Endothelial cell of umbilical vein (primary cell): ENCODE measurements at regions not wholly inside any gene's neighbourhood (a gene's known extent, or its start where the extent isn't known, plus 50 kb on each side); places are given as distances from the start of the nearest gene placed in this dataset.

Experiments
- BruUV-seq: library from RNA; stranded (reverse); fragments of 400-500 nt; replicated peaks from 2 replicates; lab custom pipeline; 2021; lab: Mats Ljungman, UMichigan
- CTCF ChIA-PET: fragments of 300-600, 350-600 bp; sonication (Branson Sonifier 250); formaldehyde crosslinking; loops from one replicate; lab custom pipeline; 2021; ENCODE audit warnings: antibody characterized with exemption, inconsistent platforms; lab: Charles Lee
- POLR2A ChIA-PET: fragments of 300-600, 350-600 bp; sonication (Branson Sonifier 250); formaldehyde crosslinking; loops from one replicate; lab custom pipeline; 2021; ENCODE audit warnings: antibody characterized with exemption, inconsistent platforms; lab: Charles Lee
- DNase-seq: peaks from one replicate; pipeline ENCODE4 v3.0.0-alpha.2; 2011; ENCODE audit warnings: low read depth, low spot score
- FAIRE-seq: peaks from 2 replicates; lab custom pipeline; 2011; peaks lifted over from hg19 to GRCh38; lab: Jason Lieb, UNC
- H2AFZ ChIP-seq: 2 replicates; pipeline ENCODE4 v1.6.0; 2012; ENCODE audit warnings: low read depth, low read length, control low read depth, inconsistent platforms
- H3K27ac ChIP-seq: 2 replicates; pipeline ENCODE4 v1.5.1; 2011; ENCODE audit warnings: low read depth, mild to moderate bottlenecking, control low read depth, low read length, moderate library complexity; ENCODE audit not compliant: insufficient read depth
- H3K27me3 ChIP-seq, 2 experiments: 2 replicates each; pipeline versions ENCODE4 v1.6.0 to v1.6.1; 2011; ENCODE audit warnings: low read length in 2 of 2, mixed read lengths in 1 of 2; ENCODE audit not compliant: control insufficient read depth in 2 of 2, insufficient read depth in 2 of 2
- H3K36me3 ChIP-seq, 2 experiments: 2 replicates in 1 of 2; 3 replicates in 1 of 2; pipeline ENCODE4 v1.5.1; 2011; ENCODE audit warnings: low read length in 2 of 2, mild to moderate bottlenecking in 1 of 2, moderate library complexity in 1 of 2; ENCODE audit not compliant: control insufficient read depth in 2 of 2, insufficient read depth in 2 of 2; ENCODE audit errors: extremely low read depth in 1 of 2
- H3K4me1 ChIP-seq: 3 replicates; pipeline ENCODE4 v1.5.1; 2011; ENCODE audit warnings: mild to moderate bottlenecking, low read length; ENCODE audit not compliant: control insufficient read depth, insufficient read depth; ENCODE audit errors: extremely low read depth
- H3K4me2 ChIP-seq: 2 replicates; pipeline ENCODE4 v1.6.1; 2011; ENCODE audit warnings: low read length, control low read depth, mixed read lengths; ENCODE audit not compliant: insufficient read depth
- H3K4me3 ChIP-seq, 3 experiments: fragments of 200-600 bp in 1 of 3; sonication (generic), shearing (Covaris generic) in 1 of 3; replicated peaks in 1 of 3; 2 replicates each; pipeline ENCODE4 v1.5.1; 2011 to 2016; ENCODE audit warnings: control low read depth in 3 of 3, low read length in 3 of 3, mild to moderate bottlenecking in 2 of 3, inconsistent platforms in 1 of 3, low read depth in 1 of 3, moderate library complexity in 1 of 3; ENCODE audit not compliant: insufficient read depth in 1 of 3
- H3K79me2 ChIP-seq: 2 replicates; pipeline ENCODE4 v1.6.0; 2012; ENCODE audit warnings: low read length, inconsistent platforms; ENCODE audit not compliant: control insufficient read depth, insufficient read depth
- H3K9ac ChIP-seq: replicated peaks from 2 replicates; pipeline ENCODE3; 2011; ENCODE audit warnings: low read length, control low read depth; ENCODE audit not compliant: insufficient read depth; ENCODE audit errors: extremely low read depth
- H3K9me1 ChIP-seq: replicated peaks from 3 replicates; pipeline ENCODE4 v1.6.0; 2011; ENCODE audit warnings: mild to moderate bottlenecking, low read length; ENCODE audit not compliant: control insufficient read depth, insufficient read depth; ENCODE audit errors: extremely low read depth
- H3K9me3 ChIP-seq: replicated peaks from 2 replicates; pipeline ENCODE4 v1.5.1; 2012; ENCODE audit warnings: low read length, inconsistent platforms; ENCODE audit not compliant: control insufficient read depth, insufficient read depth
- H4K20me1 ChIP-seq: replicated peaks from 2 replicates; pipeline ENCODE3; 2011; ENCODE audit warnings: mild to moderate bottlenecking, low read length; ENCODE audit not compliant: control insufficient read depth, insufficient read depth; ENCODE audit errors: extremely low read depth
- CTCF ChIP-seq, 2 donors: IDR thresholded peaks; 1 replicate in 1 of 2; 2 replicates in 1 of 2; pipeline ENCODE4 v1.5.1; 2011; ENCODE audit warnings: low read length in 2 of 2, mild to moderate bottlenecking in 2 of 2, moderate library complexity in 2 of 2, control low read depth in 1 of 2, inconsistent platforms in 1 of 2, low read depth in 1 of 2; ENCODE audit not compliant: insufficient read depth in 1 of 2; ENCODE audit errors: extremely low read depth in 1 of 2
- EZH2 ChIP-seq: IDR thresholded peaks from 2 replicates; pipeline ENCODE4 v1.6.1; 2012; ENCODE audit warnings: borderline replicate concordance, low read depth, mild to moderate bottlenecking, moderate library complexity, low read length, inconsistent platforms; ENCODE audit not compliant: severe bottlenecking
- FOS ChIP-seq: IDR thresholded peaks from 2 replicates; pipeline ENCODE4 v1.6.1; 2011; ENCODE audit warnings: mild to moderate bottlenecking, low read length, moderate library complexity, borderline replicate concordance; ENCODE audit not compliant: insufficient read depth
- GATA2 ChIP-seq: IDR thresholded peaks from 2 replicates; pipeline ENCODE4 v1.7.0; 2011; ENCODE audit warnings: low read depth, mild to moderate bottlenecking, moderate library complexity, mixed read lengths, low read length; ENCODE audit not compliant: insufficient read length, insufficient read depth
- JUN ChIP-seq: IDR thresholded peaks from 2 replicates; pipeline ENCODE4 v1.6.1; 2011; ENCODE audit warnings: borderline replicate concordance, low read depth; ENCODE audit not compliant: insufficient read length, insufficient read depth
- MAX ChIP-seq: IDR thresholded peaks from 2 replicates; pipeline ENCODE4 v1.6.1; 2011; ENCODE audit not compliant: insufficient read depth, insufficient read length
- MYC ChIP-seq: IDR thresholded peaks from one replicate; pipeline ENCODE4 v1.6.1; 2011; ENCODE audit warnings: mild to moderate bottlenecking, low read depth, low read length
- POLR2A ChIP-seq: IDR thresholded peaks from 2 replicates; pipeline ENCODE4 v1.6.1; 2012; ENCODE audit warnings: low read depth, mild to moderate bottlenecking, control low read depth, low read length
- POLR2AphosphoS5 ChIP-seq: IDR thresholded peaks from 2 replicates; pipeline ENCODE4 v1.6.1; 2012; ENCODE audit warnings: low read depth, mild to moderate bottlenecking, control low read depth, low read length, moderate library complexity; ENCODE audit not compliant: insufficient read depth
- dilution Hi-C: fragments of 300-500 bp; cut with MboI; formaldehyde crosslinking; loops from one replicate; pipeline ENCODE4 v1.15.0; 2019; ENCODE audit warnings: low sequenced_read_pairs; ENCODE audit not compliant: extremely low pct_ligation_motif_present
- intact Hi-C: fragments of 100-400 bp; cut with micrococcal nuclease; formaldehyde crosslinking; loops from one replicate; pipeline ENCODE4 v1.10.0; 2022

GRCh38 chr6:132165677-132166076, 214.5 kb upstream of the CCN2 start:
- H3K4me1 ChIP-seq, result peaks cover 10% of the 10 kb centered on the region
- no peaks in the 10 kb centered on the region for H3K9me1 ChIP-seq
- dilution Hi-C loops, result no loop called here
- H2AFZ ChIP-seq, result no peak overlapping the region
- H3K27me3 ChIP-seq, result no peaks in the 10 kb centered on the region
- DNase-seq, result no peak
- FAIRE-seq, result no peak
- H3K4me3 ChIP-seq, result no peak overlapping the region
- no TSS peak for BruUV-seq
- intact Hi-C loops, result no loop called here
- no peak overlapping the region for H3K4me2 ChIP-seq
- ChIA-PET CTCF (no interaction called here), POLR2A (no interaction called here)
- H3K9me3 ChIP-seq, result no peaks in the 10 kb centered on the region
- H4K20me1 ChIP-seq, result no peaks in the 10 kb centered on the region
- peaks cover 2 to 3% of the 10 kb centered on the region in 2 experiments for H3K36me3 ChIP-seq
- no peak for TF ChIP-seq EZH2
- no peak for TF ChIP-seq POLR2A
- TF ChIP-seq MYC, result no peak
- no peak for TF ChIP-seq FOS
- TF ChIP-seq MAX, result no peak
- TF ChIP-seq CTCF (IDR thresholded peaks at IDR 0.05; ENCODE audit: extremely low read depth in 1 of 2, insufficient read depth in 1 of 2, low read depth in 1 of 2, low read length in 2 of 2), result no peak
- TF ChIP-seq JUN, result no peak
- TF ChIP-seq POLR2AphosphoS5, result no peak
- TF ChIP-seq GATA2, result no peak
- no peak overlapping the region for H3K9ac ChIP-seq
- no peaks in the 10 kb centered on the region for H3K79me2 ChIP-seq
- no peak overlapping the region for H3K27ac ChIP-seq
